GM23338 (cell line): ENCODE measurements at regions not wholly inside any gene's neighbourhood (a gene's known extent, or its start where the extent isn't known, plus 50 kb on each side); places are given as distances from the start of the nearest gene placed in this dataset.

ENCODE experiments used
- ATAC-seq: fragments of 200-7000 bp; cut with Tn5 transposase; 3 replicates; pipeline ENCODE4 v1.9.1; 2020
- DNase-seq: peaks from one replicate; pipeline ENCODE4 v3.0.0-alpha.2; 2015; ENCODE audit warnings: low spot score
- H2AFZ ChIP-seq: fragments of 200-600 bp; sonication (generic); 2 replicates; pipeline ENCODE4 v1.8.0; 2016; ENCODE audit warnings: antibody characterized with exemption, mild to moderate bottlenecking, moderate library complexity
- H3F3A ChIP-seq: fragments of 200-600 bp; sonication (generic); replicated peaks from 2 replicates; pipeline ENCODE4 v1.8.0; 2017; ENCODE audit warnings: antibody characterized with exemption, mixed run types, low read depth
- H3K27ac ChIP-seq: fragments of 200-600 bp; sonication (generic); 2 replicates; pipeline ENCODE4 v1.6.1; 2016; ENCODE audit warnings: low read depth
- H3K27me3 ChIP-seq: fragments of 200-600 bp; sonication (generic); 2 replicates; pipeline ENCODE4 v1.8.0; 2016; ENCODE audit warnings: mild to moderate bottlenecking, mixed run types, moderate library complexity; ENCODE audit not compliant: insufficient read depth
- H3K36me3 ChIP-seq: fragments of 200-600 bp; sonication (generic); 2 replicates; pipeline ENCODE4 v1.8.0; 2016; ENCODE audit warnings: mild to moderate bottlenecking; ENCODE audit not compliant: insufficient read depth
- H3K4me1 ChIP-seq: fragments of 200-600 bp; sonication (generic); 2 replicates; pipeline ENCODE4 v1.8.0; 2016; ENCODE audit warnings: mild to moderate bottlenecking, moderate library complexity; ENCODE audit not compliant: insufficient read depth
- H3K4me2 ChIP-seq: fragments of 200-600 bp; sonication (generic); 2 replicates; pipeline ENCODE4 v1.7.1; 2017; ENCODE audit warnings: mixed run types
- H3K4me3 ChIP-seq: fragments of 200-600 bp; sonication (generic); 2 replicates; pipeline ENCODE4 v1.6.1; 2016; ENCODE audit warnings: mixed run types
- H3K79me2 ChIP-seq: fragments of 200-600 bp; sonication (generic); replicated peaks from 2 replicates; pipeline ENCODE4 v1.8.0; 2017; ENCODE audit warnings: mild to moderate bottlenecking; ENCODE audit not compliant: insufficient read depth
- H3K9me2 ChIP-seq: fragments of 200-600 bp; sonication (generic); 2 replicates; pipeline ENCODE4 v1.8.0; 2017; ENCODE audit not compliant: insufficient read depth
- H4K20me1 ChIP-seq: fragments of 200-600 bp; sonication (generic); replicated peaks from 2 replicates; pipeline ENCODE4 v1.8.0; 2017; ENCODE audit warnings: mild to moderate bottlenecking; ENCODE audit not compliant: insufficient read depth
- H3K27ac Mint-ChIP-seq: 2 replicates; pipeline ENCODE4 v1.8.0; 2020; ENCODE audit warnings: inconsistent platforms, mild to moderate bottlenecking, moderate library complexity, mixed read lengths
- H3K27me3 Mint-ChIP-seq: 3 replicates; pipeline ENCODE4 v1.8.0; 2022; ENCODE audit warnings: low read depth, mild to moderate bottlenecking, moderate library complexity, mixed read lengths, inconsistent platforms; ENCODE audit not compliant: insufficient read depth, poor library complexity
- H3K36me3 Mint-ChIP-seq: 3 replicates; pipeline ENCODE4 v1.8.0; 2021; ENCODE audit warnings: low read depth, mild to moderate bottlenecking, inconsistent platforms, moderate library complexity, mixed read lengths
- H3K4me1 Mint-ChIP-seq: 3 replicates; pipeline ENCODE4 v1.8.0; 2020; ENCODE audit warnings: mild to moderate bottlenecking, inconsistent platforms, mixed read lengths
- H3K4me3 Mint-ChIP-seq: 3 replicates; pipeline ENCODE4 v1.8.0; 2021; ENCODE audit warnings: moderate library complexity, mild to moderate bottlenecking, inconsistent platforms, mixed read lengths
- H3K9me3 Mint-ChIP-seq: 3 replicates; pipeline ENCODE4 v1.8.0; 2020; ENCODE audit warnings: moderate library complexity, mild to moderate bottlenecking, inconsistent platforms, mixed read lengths
- CREB1 ChIP-seq: fragments of 250-450 bp; sonication (Bioruptor Pico); IDR thresholded peaks from 2 replicates; pipeline ENCODE4 v1.5.0; 2020; ENCODE audit warnings: low read depth, mild to moderate bottlenecking, moderate library complexity
- EZH2phosphoT487 ChIP-seq: fragments of 200-600 bp; sonication (generic); IDR thresholded peaks from one replicate; pipeline ENCODE4 v1.8.1; 2018; ENCODE audit warnings: antibody characterized with exemption; ENCODE audit not compliant: unreplicated experiment
- JUNB ChIP-seq: IDR thresholded peaks from one replicate; pipeline ENCODE4 v1.6.1; 2016; ENCODE audit warnings: antibody characterized with exemption; ENCODE audit not compliant: unreplicated experiment
- NANOG ChIP-seq: IDR thresholded peaks from 2 replicates; pipeline ENCODE4 v1.6.1; 2016; ENCODE audit warnings: antibody characterized with exemption, borderline replicate concordance
- POLR2AphosphoS5 ChIP-seq: IDR thresholded peaks from 2 replicates; pipeline ENCODE4 v1.6.1; 2016; ENCODE audit warnings: antibody characterized with exemption, low read depth
- REST ChIP-seq: IDR thresholded peaks from one replicate; pipeline ENCODE4 v1.6.1; 2018; ENCODE audit warnings: antibody characterized with exemption; ENCODE audit not compliant: unreplicated experiment
- STAT1 ChIP-seq: IDR thresholded peaks from one replicate; pipeline ENCODE4 v1.6.1; 2016; ENCODE audit warnings: antibody characterized with exemption; ENCODE audit not compliant: unreplicated experiment
- ZNF331 ChIP-seq: fragments of 250-450 bp; sonication (Bioruptor Pico); IDR thresholded peaks from 2 replicates; pipeline ENCODE4 v1.5.0; 2020; ENCODE audit warnings: low read depth, mild to moderate bottlenecking, moderate library complexity
- ZNF462 ChIP-seq: fragments of 250-450 bp; sonication (Bioruptor Pico); IDR thresholded peaks from 2 replicates; pipeline ENCODE4 v1.5.0; 2020; ENCODE audit warnings: mild to moderate bottlenecking, moderate library complexity

GRCh38 chr1:185674201-185674600, 60.0 kb upstream of the HMCN1 start:
- Histone ChIP-seq H4K20me1 (no peaks in the 10 kb centered on the region), H3K4me2 (no peak overlapping the region), H3K27ac (no peak overlapping the region), H3F3A (no peaks in the 10 kb centered on the region), H3K36me3 (no peaks in the 10 kb centered on the region), H2AFZ (no peak overlapping the region), H3K27me3 (no peaks in the 10 kb centered on the region), H3K9me2 (0 out of 2 replicates have a peak, but pooled peaks cover 3% of the 10 kb centered on the region), H3K4me1 (peaks cover 8% of the 10 kb centered on the region; the same call in 1 of the 2 replicates), H3K4me3 (no peak overlapping the region), H3K79me2 (no peaks in the 10 kb centered on the region)
- Mint-ChIP-seq H3K27me3 (no peaks in the 10 kb centered on the region), H3K4me1 (peaks cover 9% of the 10 kb centered on the region), H3K36me3 (no peaks in the 10 kb centered on the region), H3K27ac (no peak overlapping the region), H3K4me3 (no peak overlapping the region), H3K9me3 (no peaks in the 10 kb centered on the region)
- no peak for DNase-seq
- TF ChIP-seq EZH2phosphoT487 (no peak), ZNF462 (CRISPR knock-in tag) (no peak), ZNF331 (CRISPR knock-in tag) (no peak), NANOG (no peak), REST (no peak), STAT1 (no peak), JUNB (no peak), CREB1 (no peak), POLR2AphosphoS5 (no peak)
- ATAC-seq: no peak
